Neural cell (in vitro differentiated cells): ENCODE measurements at regions not wholly inside any gene's neighbourhood (a gene's known extent, or its start where the extent isn't known, plus 50 kb on each side); places are given as distances from the start of the nearest gene placed in this dataset.

Source experiments
- H2AFZ ChIP-seq: fragments of 200-600, 300-800 bp; sonication (generic), shearing (Covaris generic); 2 replicates; pipeline ENCODE4 v1.6.0; 2014; ENCODE audit warnings: low read depth, mild to moderate bottlenecking, antibody characterized with exemption, low read length, moderate library complexity
- H3F3A ChIP-seq: fragments of 200-600 bp; shearing (Covaris generic); 2 replicates; pipeline ENCODE4 v1.6.1; 2016; ENCODE audit warnings: mild to moderate bottlenecking, moderate library complexity, mixed read lengths, antibody characterized with exemption, low read length; ENCODE audit not compliant: insufficient read depth, poor library complexity, severe bottlenecking
- H3K27ac ChIP-seq: fragments of 200-600, 300-800 bp; sonication (generic), shearing (Covaris generic); 2 replicates; pipeline ENCODE4 v1.5.1; 2014; ENCODE audit warnings: mild to moderate bottlenecking, low read length, moderate library complexity
- H3K27me3 ChIP-seq: fragments of 300-800, 200-600 bp; sonication (generic), shearing (Covaris generic); 2 replicates; pipeline ENCODE4 v1.6.0; 2014; ENCODE audit warnings: mild to moderate bottlenecking, low read depth, low read length, moderate library complexity; ENCODE audit not compliant: insufficient read depth
- H3K36me3 ChIP-seq: fragments of 300-800, 200-600 bp; sonication (generic), shearing (Covaris generic); 2 replicates; pipeline ENCODE4 v1.5.1; 2014; ENCODE audit warnings: mild to moderate bottlenecking, antibody characterized with exemption, low read length, moderate library complexity; ENCODE audit not compliant: insufficient read depth
- H3K4me2 ChIP-seq: fragments of 300-800, 200-600 bp; sonication (generic), shearing (Covaris generic); 2 replicates; pipeline ENCODE4 v1.6.0; 2014; ENCODE audit warnings: mild to moderate bottlenecking, low read length
- H3K4me3 ChIP-seq: fragments of 300-800, 200-600 bp; sonication (generic), shearing (Covaris generic); 2 replicates; pipeline ENCODE4 v1.5.1; 2014; ENCODE audit warnings: mild to moderate bottlenecking, low read length, moderate library complexity
- H3K79me2 ChIP-seq: fragments of 200-600 bp; shearing (Covaris generic); replicated peaks from 2 replicates; pipeline ENCODE4 v1.6.0; 2014; ENCODE audit warnings: mild to moderate bottlenecking, low read length, moderate library complexity; ENCODE audit not compliant: insufficient read depth
- H3K9ac ChIP-seq: fragments of 300-800, 200-600 bp; sonication (generic), shearing (Covaris generic); 2 replicates; pipeline ENCODE4 v1.6.1; 2016; ENCODE audit warnings: mild to moderate bottlenecking, low read length, mixed read lengths
- H3K9me2 ChIP-seq: fragments of 200-600 bp; shearing (Covaris generic); 2 replicates; pipeline ENCODE4 v1.6.1; 2016; ENCODE audit warnings: mild to moderate bottlenecking, low read length, mixed read lengths; ENCODE audit not compliant: insufficient read depth
- H3K9me3 ChIP-seq: fragments of 200-600, 300-800 bp; sonication (generic), shearing (Covaris generic); 2 replicates; pipeline ENCODE4 v1.6.1; 2016; ENCODE audit warnings: mild to moderate bottlenecking, mixed run types, low read length, moderate library complexity, mixed read lengths
- H4K20me1 ChIP-seq: fragments of 200-600 bp; shearing (Covaris generic); 2 replicates; pipeline ENCODE4 v1.6.1; 2016; ENCODE audit warnings: mild to moderate bottlenecking, mixed run types; ENCODE audit not compliant: insufficient read depth
- CTCF ChIP-seq: fragments of 450-650 bp; IDR thresholded peaks from 2 replicates; pipeline ENCODE4 v1.5.1; 2014; ENCODE audit warnings: antibody characterized with exemption, mild to moderate bottlenecking, moderate library complexity; ENCODE audit not compliant: poor library complexity, severe bottlenecking
- EP300 ChIP-seq: fragments of 450-650 bp; conservative IDR thresholded peaks from 2 replicates; pipeline ENCODE4 v1.6.1; 2014; ENCODE audit warnings: antibody characterized with exemption, mild to moderate bottlenecking, moderate library complexity; ENCODE audit not compliant: poor library complexity, severe bottlenecking
- EZH2 ChIP-seq: fragments of 200-600, 300-800 bp; shearing (Covaris generic), sonication (generic); IDR thresholded peaks from 2 replicates; pipeline ENCODE4 v1.6.1; 2014; ENCODE audit warnings: antibody characterized with exemption, low read length, borderline replicate concordance, mild to moderate bottlenecking; ENCODE audit not compliant: insufficient read depth, poor library complexity, severe bottlenecking
- MXI1 ChIP-seq: fragments of 450-650 bp; conservative IDR thresholded peaks from 2 replicates; pipeline ENCODE4 v1.6.1; 2014; ENCODE audit warnings: antibody characterized with exemption, mild to moderate bottlenecking; ENCODE audit not compliant: poor library complexity, severe bottlenecking
- POLR2AphosphoS5 ChIP-seq: IDR thresholded peaks from 2 replicates; pipeline ENCODE4 v1.6.1; 2012
- RAD21 ChIP-seq: fragments of 450-650 bp; conservative IDR thresholded peaks from 2 replicates; pipeline ENCODE4 v1.6.1; 2014; ENCODE audit warnings: antibody characterized with exemption, mild to moderate bottlenecking, moderate library complexity
- REST ChIP-seq: IDR thresholded peaks from 2 replicates; pipeline ENCODE4 v1.6.1; 2012; ENCODE audit warnings: borderline replicate concordance
- SMC3 ChIP-seq: fragments of 450-650 bp; conservative IDR thresholded peaks from 2 replicates; pipeline ENCODE4 v1.6.1; 2014; ENCODE audit warnings: antibody characterized with exemption, mild to moderate bottlenecking, moderate library complexity; ENCODE audit not compliant: poor library complexity
- TAF1 ChIP-seq: IDR thresholded peaks from 2 replicates; pipeline ENCODE4 v1.6.1; 2012; ENCODE audit warnings: low read depth

GRCh38 chr4:115668396-115668795 lies 555.0 kb upstream of the NDST4 start:
- Histone ChIP-seq H3K27ac (no peak overlapping the region), H3K36me3 (no peaks in the 10 kb centered on the region), H2AFZ (no peak overlapping the region), H3F3A (no peaks in the 10 kb centered on the region), H3K79me2 (no peaks in the 10 kb centered on the region), H3K9me3 (no peaks in the 10 kb centered on the region), H3K9ac (no peak overlapping the region), H4K20me1 (no peaks in the 10 kb centered on the region), H3K4me2 (no peak overlapping the region), H3K27me3 (no peaks in the 10 kb centered on the region), H3K4me3 (no peak overlapping the region), H3K9me2 (no peaks in the 10 kb centered on the region)
- TF ChIP-seq POLR2AphosphoS5 = no peak
- no peak for TF ChIP-seq SMC3
- TF ChIP-seq MXI1 = no peak
- TF ChIP-seq CTCF = no peak
- TF ChIP-seq EP300 = no peak
- TF ChIP-seq EZH2 = no peak
- TF ChIP-seq TAF1 = no peak
- no peak for TF ChIP-seq REST
- no peak for TF ChIP-seq RAD21

- no peaks in the 10 kb centered on the region for H3K27me3 ChIP-seq
- peak overlapping the region; percentile 31 for H3K4me3 ChIP-seq
- no peak overlapping the region for H2AFZ ChIP-seq
- H3K4me2 ChIP-seq = peak overlapping the region; percentile 11
- H4K20me1 ChIP-seq = no peaks in the 10 kb centered on the region
- no peaks in the 10 kb centered on the region for H3K9me3 ChIP-seq
- H3K9ac ChIP-seq = no peak overlapping the region
- no peaks in the 10 kb centered on the region for H3K36me3 ChIP-seq
- H3K9me2 ChIP-seq = no peaks in the 10 kb centered on the region
- no peak for TF ChIP-seq SMC3
- TF ChIP-seq TAF1 = no peak
- no peak for TF ChIP-seq REST
- TF ChIP-seq EP300 = peak; percentile 17
- TF ChIP-seq CTCF = no peak
- no peak for TF ChIP-seq POLR2AphosphoS5
- peaks cover 2% of the 10 kb centered on the region for H3F3A ChIP-seq
- no peaks in the 10 kb centered on the region for H3K79me2 ChIP-seq
- H3K27ac ChIP-seq = no peak overlapping the region
These were observed 550.9 kb upstream of the NDST4 start for GRCh38 chr4:115664285-115664684.
